Spleen (tissue), 7 donors: ENCODE measurements at regions not wholly inside any gene's neighbourhood (a gene's known extent, or its start where the extent isn't known, plus 50 kb on each side); places are given as distances from the start of the nearest gene placed in this dataset.

ENCODE experiments used
- CTCF ChIP-seq, 11 experiments: fragments of 200-600 bp in 7 of 11; fragments of 450-650 bp in 4 of 11; sonication (generic) in 4 of 11; IDR thresholded peaks in 8 of 11; conservative IDR thresholded peaks in 3 of 11; 1 replicate in 7 of 11; 2 replicates in 4 of 11; pipeline versions ENCODE4 v1.4.0 to v1.8.0; 2016 to 2021; ENCODE audit warnings: antibody characterized with exemption in 11 of 11, inconsistent platforms in 4 of 11, mild to moderate bottlenecking in 1 of 11
- POLR2A ChIP-seq, 3 donors: fragments of 450-650 bp; IDR thresholded peaks; one replicate each; pipeline ENCODE4 v1.5.1; 2017; ENCODE audit warnings: antibody characterized with exemption in 3 of 3, mild to moderate bottlenecking in 1 of 3
- POLR2AphosphoS5 ChIP-seq, 3 donors: sonication (generic); formaldehyde crosslinking; IDR thresholded peaks; one replicate each; pipeline ENCODE4 v1.5.1; 2017; ENCODE audit warnings: antibody characterized with exemption in 3 of 3
- donor health status: DM: no; HTN: no; CAD: no; lungs with moderate emphysema.
- donor health status: DM: no; HTN: no; CAD: no.
- donor health status: DM: no; HTN: no; CAD: no.

- TF ChIP-seq POLR2A (IDR thresholded peaks at IDR 0.05) (no peak), CTCF (IDR thresholded peaks at IDR 0.05 in 8 of 11, conservative IDR thresholded peaks at IDR 0.05 in 3 of 11) (no peak), POLR2AphosphoS5 (IDR thresholded peaks at IDR 0.05) (no peak)
Measured at GRCh38 chr14:51394804-51395203, 154.8 kb downstream of the TMX1 start.
